Stimulated activated naive CD4-positive, alpha-beta T cell (primary cell): ENCODE measurements at regions not wholly inside any gene's neighbourhood (a gene's known extent, or its start where the extent isn't known, plus 50 kb on each side); places are given as distances from the start of the nearest gene placed in this dataset.
"Not testable (repeated sequence)": the region's sequence is repeated elsewhere in the genome, so short reads cannot be mapped to it uniquely, and the experiment has no call there.

Experiments
- DNase-seq, 6 experiments: peaks; one replicate each; lab custom pipeline; 2025; lab: John Stamatoyannopoulos, UW

DNA sequence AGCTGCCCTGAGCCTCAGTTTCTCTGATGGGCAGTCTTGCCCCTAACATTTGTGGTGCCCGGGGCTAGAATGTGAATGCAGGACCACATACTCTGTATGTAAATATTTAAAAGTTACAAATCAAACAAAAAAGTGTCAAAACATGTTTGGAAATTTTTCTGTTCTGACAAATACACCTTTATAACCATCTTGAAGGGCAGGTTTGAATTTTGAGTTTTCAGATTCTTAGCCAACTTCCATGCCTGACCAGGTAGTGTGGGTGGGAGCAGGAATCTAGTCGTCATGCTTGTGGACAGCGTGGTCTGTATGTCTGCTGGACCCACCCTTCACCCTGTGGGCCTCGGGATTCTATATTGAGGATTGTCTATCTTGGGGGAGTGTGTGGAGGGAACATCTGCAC is 325.1 kb downstream of the SOX4 start:
- no peak for DNase-seq

DNA sequence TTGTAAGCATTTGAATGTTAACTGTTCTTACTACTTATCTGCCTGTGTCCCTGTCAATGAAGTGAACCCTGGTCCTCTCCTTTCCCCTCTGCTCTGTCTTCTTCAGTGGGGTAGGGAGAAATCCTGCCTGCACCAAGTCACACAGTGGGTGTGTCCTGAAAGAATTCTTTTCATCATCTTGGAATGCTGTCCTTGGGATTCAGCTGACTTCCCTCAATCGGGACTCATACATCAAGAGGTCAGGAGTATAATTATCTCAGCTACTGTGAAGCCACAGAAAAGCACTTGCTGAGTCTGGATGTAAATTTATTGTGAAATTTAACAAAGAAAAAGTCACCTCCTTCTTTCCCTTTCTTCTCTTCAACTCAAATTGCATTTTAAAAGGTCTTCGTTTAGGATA is 328.5 kb downstream of the SOX4 start:
- DNase-seq: no peak

DNA sequence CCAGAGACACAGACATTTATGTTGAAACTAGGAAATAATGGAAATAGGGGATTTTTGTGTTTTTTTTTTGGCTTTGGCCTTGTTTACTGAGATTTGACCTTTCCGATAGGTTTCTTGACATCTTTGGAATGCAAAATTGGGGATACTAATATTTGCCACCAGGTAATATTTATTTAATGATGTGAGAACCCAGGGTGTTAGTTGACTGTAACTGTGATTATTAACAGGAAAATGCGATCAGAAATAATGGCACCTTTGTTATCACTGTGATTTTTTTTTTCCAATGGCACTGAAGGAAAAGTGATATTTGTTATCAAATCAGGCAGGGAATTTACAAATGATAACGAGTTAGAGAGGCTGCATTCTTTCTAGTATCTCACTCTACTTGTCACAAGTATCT is 330.5 kb downstream of the SOX4 start:
- no peak for DNase-seq

DNA sequence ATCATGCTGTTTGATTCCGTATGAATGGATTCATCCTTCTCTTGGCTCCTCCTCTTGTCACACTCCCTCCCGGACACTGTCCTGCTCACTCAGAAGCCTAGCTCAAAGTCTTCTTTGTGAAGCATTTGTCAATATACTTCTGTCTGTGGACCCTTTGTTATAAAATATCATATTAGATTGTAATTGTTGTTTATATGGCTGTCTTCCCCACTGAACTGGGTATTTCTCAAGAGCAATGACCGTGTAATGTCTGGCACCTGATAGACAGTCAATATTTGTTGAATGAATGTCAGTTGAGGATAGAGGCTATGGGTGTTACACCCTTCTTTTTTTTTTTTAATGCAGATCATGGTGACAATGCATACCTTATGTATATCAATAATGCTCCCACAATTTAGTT is 335.3 kb downstream of the SOX4 start:
- DNase-seq: no peak

DNA sequence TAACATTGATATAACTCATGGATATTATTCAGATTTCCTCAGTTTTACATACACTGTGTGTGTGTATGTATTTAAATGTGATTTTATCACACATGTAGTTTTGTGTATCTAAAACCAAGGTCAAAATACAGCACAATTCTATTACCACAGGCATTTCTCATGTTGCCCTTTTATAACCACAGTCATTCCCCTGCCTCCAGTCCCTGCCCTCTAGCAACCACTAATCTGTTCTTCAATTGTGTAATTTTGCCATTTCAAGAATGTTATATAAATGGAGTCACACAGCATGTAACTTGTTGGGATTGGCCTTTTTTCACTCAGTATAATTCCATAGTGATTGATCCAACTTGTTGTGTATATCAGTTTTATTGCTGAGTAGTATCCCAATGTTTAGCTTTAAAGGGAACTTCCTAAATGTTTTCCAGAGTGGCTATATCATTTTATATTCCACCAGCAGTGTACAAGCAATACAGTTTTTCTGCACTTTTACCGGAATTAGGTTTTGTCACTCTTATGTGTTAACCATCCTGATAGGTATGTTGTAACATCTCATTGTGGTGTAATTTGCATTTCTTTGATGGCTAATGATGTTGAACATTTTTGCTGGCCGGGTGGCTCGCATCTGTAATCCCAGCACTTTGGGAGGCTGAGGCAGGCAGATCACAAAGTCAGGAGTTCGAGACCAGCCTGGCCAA is 338.2 kb downstream of the SOX4 start:
- no peak for DNase-seq

DNA sequence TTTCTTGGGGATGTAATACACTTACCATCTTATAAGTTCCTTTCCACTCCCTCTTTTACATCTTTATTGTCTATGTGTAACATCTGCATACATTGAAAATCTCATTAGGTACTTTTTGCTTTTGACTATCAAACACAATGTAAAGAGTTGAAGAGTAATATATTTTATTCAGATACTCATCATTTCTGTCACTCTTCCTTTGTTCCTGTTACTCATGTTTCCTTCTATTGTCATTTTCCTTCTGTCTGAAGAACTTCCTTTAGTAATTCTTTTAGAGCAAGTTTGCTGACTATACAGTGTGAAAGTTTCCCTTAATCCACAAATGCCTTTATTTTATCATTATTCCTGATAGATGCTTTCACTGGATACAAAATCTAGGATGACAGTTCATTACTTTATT is 339.8 kb downstream of the SOX4 start:
- no peak for DNase-seq

DNA sequence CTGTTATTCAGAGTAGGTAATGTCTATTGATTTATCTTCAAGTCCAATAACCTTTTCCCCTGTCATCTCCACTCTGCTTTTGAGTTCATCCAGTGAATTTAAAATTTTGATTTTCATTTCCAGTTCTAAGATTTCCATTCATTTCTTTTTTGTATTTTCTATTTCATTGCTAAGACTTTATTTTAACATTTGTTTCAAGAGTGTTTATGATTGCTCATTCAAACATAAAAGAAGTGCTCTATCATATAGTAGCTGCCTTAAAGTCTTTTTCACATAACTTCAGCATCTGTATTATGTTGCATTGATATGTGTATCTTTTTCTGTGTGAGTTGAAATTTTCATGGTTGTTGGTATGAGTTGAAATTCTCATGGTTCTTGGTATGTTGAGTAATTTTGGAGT is 341.6 kb downstream of the SOX4 start:
- DNase-seq: no peak

DNA sequence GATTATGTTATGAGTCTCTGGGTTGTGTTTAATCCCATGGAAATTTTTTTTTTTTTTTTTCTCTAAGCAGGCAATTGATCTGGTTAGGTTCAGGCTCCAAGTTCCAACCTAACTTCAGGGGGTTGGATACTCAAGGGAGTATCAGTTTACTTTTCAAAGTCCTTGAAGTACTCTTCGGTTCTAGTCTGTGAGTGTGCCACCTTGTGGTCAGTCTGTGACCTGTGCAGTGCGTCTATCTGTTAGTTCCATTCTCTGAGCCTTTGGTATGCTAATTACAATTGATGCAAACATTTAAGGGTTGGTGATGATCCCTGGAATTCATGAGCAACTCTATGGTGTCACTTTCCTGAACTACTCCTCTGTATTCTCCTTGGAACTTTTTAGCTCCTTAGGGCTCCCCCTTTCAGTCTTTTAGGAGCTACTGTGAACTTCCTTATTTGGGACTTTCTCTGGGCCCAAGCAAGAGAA is 342.0 kb downstream of the SOX4 start:
- no peak for DNase-seq

DNA sequence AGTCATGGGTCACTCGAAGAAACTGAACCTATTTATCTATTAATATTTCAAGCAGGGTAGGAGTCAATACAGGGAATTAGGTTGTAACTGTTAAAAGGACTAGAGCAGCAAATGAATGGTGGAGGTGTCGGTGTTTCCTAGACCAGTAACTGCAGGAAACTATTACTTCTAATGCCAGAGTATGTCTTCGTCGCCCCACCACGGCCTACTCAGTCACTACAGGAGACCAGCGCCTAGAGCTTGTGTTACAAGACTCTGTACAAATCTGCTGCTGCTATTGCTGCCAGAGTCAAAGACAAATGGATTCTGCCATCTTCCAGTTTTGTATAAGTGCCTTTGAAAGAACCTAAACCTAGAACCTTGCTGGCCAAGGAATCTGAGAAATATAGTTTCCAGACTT is 343.9 kb downstream of the SOX4 start:
- DNase-seq: no peak

DNA sequence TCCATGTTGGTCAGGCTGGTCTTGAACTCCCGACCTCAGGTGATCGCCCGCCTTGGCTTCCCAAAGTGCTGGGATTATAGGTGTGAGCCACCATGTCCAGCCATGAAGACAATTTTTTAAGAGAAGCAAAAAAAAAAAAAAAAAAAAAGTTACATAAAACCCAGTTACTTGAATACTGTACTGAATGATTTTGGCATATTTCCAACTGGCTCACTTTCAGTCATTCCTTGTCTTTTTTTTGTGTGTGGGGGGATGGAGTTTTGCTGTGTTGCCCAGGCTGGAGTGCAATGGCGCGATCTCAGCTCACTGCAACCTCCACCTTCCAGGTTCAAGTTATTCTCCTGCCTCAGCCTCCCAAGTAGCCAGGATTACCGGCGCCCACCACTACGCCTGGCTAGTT is 345.5 kb downstream of the SOX4 start:
- DNase-seq: not testable (repeated sequence)

DNA sequence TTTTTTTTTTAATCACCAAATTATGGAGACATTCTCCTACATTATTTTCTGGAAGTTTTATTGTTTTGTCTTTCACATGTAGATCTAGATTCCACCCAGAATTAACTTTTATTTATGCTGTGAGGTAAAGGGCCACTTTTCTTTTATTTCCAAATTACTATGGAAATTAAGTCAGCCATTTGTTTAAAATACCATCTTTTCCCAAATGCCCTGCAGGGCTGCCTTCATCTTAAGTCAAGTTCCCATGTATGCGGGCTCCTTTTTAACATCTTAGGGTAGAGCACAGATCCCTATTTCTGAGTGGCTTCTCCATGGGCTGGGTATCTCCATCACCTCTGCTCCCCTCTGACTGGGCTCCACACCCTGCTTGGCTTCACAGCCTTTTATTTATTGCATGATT is 348.4 kb downstream of the SOX4 start:
- DNase-seq: no peak

DNA sequence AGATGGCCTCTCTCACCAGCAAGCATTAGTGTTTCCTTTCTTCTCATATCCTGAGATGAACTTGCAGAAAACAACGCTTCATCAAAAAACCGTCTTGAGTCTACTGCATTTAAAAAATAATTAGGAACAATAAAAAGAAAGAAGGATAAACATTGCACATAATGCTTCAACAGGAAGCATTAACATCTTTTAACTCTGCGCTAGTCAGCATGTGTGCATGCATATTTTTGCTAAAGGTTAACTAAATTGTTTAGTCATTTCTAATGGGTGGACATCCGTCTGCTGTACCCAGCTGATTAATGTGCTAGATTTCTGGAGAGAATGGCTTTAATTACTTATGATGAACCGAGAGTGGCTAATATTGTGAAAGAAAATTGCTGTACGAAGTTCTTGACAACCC is 349.3 kb downstream of the SOX4 start:
- DNase-seq: no peak

DNA sequence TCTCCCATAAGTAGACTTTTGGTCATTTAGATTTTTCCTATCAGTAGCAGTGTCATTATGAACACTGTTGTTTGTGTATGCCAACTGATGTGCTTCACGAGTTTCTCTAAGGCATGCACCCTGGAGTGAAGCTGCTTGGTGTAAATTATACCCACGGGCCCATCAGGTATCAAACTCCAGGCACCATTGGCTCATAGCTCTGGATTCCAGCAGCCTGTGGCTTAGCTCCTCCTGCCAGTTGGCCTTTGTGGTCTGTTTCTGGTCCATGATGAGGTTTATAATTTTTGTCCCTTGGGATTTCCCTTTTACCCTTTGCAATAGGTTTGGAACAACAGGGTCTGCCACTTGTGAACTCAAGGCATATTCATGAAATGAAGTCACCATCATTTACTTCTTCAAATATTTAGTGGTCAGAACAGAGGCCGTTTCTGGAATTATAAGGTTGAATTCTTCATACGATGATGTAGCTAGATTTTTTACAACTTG is 350.5 kb downstream of the PRL start:
- no peak for DNase-seq

DNA sequence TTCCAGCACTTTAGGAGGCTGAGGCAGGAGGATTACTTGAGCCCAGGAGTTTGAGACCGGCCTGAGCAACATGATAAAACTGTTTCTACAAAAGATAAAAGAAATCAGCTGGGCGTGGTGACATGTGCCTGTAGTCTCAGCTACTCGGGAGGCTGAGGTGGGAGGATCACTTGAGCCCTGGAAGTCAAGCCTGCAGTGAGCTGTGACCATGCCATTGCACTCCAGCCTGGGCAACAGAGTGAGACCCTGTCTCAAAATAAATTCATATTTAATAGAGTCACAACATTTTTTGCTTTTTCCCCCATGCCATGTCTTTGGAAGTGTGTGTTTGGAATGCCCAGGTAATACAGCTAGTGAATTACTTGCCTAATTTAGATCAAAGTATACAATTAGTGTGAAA is 349.6 kb downstream of the PRL start:
- DNase-seq: not testable (repeated sequence)

DNA sequence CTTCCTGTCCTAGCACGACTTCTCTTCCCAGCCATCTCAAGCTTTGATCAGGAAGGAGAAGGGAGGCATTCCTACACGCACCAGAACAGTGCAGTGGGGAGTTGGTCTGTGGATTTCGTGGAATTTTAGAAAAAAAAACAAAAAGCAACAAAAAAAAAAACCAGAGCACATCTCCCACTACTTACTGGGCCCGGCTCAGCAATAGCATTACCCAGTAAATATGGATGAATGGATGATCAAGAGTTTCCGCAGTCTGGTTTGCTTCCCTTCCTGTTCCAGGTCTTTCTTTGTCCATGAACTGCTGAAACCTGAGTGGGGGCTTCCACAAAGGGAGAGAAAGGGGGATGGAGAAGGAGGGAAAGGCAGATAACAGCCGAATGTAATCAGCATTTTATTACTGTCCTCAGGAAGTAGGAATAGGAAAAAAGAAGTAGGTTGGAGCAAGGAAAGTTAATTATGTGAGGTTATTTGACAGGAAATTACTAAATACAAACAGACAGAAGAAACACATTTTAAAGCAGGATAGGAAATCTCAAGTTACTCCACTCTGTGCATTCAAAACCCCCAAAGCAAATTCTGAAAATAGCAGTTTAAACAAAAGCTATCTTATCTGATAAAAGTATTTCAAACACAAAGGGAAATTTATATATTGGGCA is 349.0 kb downstream of the PRL start:
- no peak for DNase-seq

DNA sequence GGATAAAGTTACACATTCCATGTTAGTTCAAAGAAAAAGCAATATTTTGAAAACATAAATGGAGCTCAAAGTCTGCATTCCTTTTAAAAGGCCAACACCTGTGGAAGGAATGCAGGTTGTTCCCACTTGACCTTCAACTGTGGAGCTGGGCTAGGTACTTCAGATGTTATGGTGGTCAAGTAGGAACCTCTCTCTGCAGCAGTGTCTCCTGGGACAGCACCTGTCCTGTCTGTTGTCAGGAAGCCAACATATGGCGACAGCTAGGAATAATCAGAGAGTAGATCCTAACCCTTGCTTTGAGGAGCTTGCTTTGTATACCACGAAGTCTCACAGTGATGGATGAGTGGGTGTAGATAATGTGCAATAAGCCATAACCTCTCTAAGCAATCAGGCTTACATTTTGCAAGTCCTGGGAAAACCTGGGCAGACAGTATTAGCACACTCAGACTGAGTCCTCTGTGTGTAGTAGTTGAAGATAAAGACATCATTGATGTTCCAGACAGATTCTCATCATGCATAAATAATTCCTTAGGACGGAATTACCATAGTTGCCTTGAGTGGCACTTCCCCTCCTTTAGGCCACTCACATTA is 347.5 kb downstream of the PRL start:
- DNase-seq: no peak

DNA sequence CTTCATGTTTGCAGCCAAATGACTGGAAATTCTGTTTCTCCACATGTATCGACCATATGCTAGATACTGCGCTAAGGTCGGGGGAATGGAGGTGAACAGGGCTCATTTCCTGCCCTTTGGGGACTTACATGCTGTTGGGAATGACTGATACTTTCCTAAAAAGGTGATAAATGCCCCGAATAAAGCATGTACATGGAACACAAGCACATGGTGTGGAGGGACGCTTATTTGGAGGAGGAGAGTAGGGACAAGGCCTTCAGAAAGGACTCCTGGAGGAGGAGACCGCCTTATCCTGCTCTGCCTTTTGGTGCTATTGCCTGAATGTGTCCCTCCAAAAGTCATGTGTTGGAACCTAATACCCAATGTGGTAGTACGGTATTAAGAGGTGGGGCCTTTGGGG is 344.5 kb downstream of the PRL start:
- no peak for DNase-seq

DNA sequence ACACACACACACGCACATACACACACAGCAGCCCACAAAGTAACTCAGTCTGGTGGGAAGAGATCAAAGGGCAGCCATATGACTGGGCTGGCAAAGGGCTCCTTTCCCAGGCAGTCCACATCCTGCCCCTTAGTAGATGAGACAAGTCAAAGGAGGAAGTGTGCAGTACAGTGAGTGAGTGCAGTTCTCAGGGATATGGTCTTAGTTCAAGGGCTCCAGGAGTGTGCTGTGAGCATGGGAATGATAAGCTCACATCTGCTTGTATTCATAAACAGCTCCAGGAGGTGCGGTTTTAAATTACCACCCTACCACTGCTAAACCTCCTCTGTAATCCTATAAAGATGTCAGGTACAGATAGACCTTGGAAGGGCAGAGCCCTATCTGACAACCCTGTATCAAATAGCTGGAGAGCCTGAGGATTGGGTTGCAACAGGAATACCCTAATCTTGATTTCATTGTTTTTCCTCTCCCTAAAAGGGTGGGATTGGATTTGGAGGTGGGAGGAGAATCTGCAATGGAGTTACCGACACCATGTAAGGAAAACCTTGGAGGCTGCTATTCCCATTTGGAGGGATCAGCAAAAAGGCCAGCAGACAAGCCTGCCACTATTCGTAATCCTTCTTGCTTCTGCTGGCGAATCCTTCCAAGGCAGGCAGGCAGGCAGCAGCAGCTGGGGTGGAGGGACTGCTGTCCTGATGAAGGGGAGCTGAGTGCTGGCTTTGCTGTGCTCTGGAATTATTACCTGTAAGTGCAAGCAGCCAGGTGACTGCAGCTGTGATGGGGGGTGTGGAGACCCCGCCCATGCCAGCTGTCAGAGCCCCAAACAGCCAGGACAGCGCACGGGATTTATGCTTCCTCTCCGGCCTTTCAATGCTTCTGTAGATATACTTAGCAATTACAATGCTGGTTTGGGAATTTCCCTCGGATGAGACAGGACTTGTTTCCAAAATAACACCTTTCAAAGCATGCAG is 342.7 kb downstream of the PRL start:
- no peak for DNase-seq

DNA sequence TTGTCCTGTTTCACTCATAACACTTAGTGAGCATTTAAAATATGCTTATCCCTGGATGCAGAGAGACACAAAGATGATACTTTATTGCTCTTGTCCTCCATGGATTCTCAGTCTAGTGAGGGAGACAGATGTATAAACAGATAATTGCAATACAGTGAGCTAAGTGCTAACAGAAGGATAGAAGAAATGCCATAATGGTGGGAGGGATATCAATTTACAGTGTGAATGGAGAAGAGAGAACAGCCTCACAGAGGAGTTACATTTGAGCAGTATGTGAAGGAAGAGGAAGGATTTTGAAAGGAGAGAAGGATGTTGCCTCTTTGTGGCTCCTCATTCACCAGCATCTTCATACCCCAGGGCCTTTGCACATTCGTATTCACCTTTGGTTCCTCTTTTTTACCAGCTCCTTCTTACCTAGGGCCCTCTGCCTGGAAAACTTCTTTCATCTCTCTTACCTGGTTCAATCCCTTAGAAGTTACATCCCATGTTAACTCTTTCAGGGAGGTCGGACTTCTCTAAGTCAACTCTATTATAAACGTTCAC is 341.7 kb downstream of the PRL start:
- DNase-seq: no peak

DNA sequence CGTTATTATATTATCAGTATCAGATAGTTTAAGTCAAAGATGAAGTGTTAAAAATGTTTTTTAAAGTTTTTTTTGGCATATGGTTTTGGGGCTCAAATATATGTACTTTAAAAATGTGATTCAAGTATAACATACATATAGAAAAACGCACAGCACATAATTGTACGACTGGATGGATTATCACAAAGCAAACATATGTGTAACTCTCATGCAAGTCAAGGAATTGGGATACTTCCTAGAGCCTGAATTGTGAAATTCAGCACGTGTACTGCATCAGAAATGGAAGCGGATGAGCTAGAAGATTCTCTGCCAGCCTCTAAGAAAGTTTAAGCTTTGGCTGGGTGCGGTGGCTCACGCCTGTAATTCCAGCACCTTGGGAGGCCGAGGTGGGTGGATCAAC is 340.9 kb downstream of the PRL start:
- no peak for DNase-seq

DNA sequence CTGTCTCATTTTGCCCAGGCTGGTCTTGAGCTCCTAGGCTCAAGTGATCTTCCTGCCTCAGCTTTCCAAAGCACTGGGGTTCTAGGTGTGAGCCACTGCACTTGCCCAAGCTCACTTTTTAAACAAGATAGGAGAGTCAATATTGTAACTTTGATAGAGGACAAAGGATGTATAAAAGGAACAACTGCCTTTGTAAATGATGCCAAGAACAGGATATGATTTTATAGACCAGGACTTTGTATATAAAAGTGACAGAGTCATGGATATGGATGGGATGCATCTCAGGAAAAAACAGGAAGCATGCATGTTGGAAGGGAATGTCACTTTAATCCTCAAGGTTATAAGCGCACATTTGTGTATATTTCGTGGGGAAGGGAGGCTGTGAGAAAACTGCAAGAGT is 338.4 kb downstream of the PRL start:
- no peak for DNase-seq

DNA sequence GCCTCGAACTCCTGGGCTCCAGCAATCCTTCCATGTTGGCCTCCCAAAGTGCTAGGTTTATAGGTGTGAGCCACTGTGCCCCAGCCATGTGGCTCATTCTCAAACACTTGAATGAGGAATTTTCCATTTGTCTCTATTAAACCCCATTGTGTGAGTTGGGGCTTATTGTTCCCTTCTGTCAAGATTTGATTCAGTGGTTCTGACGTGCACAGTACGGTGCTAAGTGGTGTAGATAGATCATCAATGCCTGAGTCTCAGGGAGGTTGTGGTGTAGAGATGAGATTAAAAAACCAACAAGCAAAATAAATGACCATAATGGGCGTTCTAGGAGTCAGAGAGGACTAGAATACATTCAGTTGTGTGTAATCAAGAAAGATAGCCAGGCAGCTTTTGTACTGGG is 335.6 kb downstream of the PRL start:
- DNase-seq: no peak
